HG03095 (cell line): ENCODE measurements at regions not wholly inside any gene's neighbourhood (a gene's known extent, or its start where the extent isn't known, plus 50 kb on each side); places are given as distances from the start of the nearest gene placed in this dataset.
"Not testable (repeated sequence)": the region's sequence is repeated elsewhere in the genome, so short reads cannot be mapped to it uniquely, and the experiment has no call there.

Experiments used
- ATAC-seq: cut with Tn5 transposase; IDR thresholded peaks from one replicate; pipeline ENCODE4 v1.9.1; 2021; ENCODE audit warnings: moderate library complexity; ENCODE audit not compliant: unreplicated experiment

- no peak for ATAC-seq
Measured at GRCh38 chr2:215565897-215566296, 130.0 kb upstream of the FN1 start.

GRCh38 chr2:215557701-215558100 lies 121.8 kb upstream of the FN1 start:
- no peak for ATAC-seq

GRCh38 chr2:215556979-215557378 lies 121.1 kb upstream of the FN1 start:
- no peak for ATAC-seq

GRCh38 chr2:215554689-215555498 lies 119.0 kb upstream of the FN1 start:
- no peak for ATAC-seq

- no peak for ATAC-seq
Measured at GRCh38 chr2:215553946-215554345, 118.1 kb upstream of the FN1 start.

GRCh38 chr2:215552144-215552580 lies 116.3 kb upstream of the FN1 start:
- no peak for ATAC-seq

GRCh38 chr2:215550331-215550730 lies 114.5 kb upstream of the FN1 start:
- no peak for ATAC-seq

GRCh38 chr2:215548714-215549113 lies 112.8 kb upstream of the FN1 start:
- no peak for ATAC-seq

- no peak for ATAC-seq
Measured at GRCh38 chr2:215542690-215543089, 106.8 kb upstream of the FN1 start.

GRCh38 chr2:215540658-215541057 lies 104.8 kb upstream of the FN1 start:
- ATAC-seq, result no peak

GRCh38 chr2:215537611-215538010 lies 101.7 kb upstream of the FN1 start:
- ATAC-seq, result no peak

- ATAC-seq, result no peak
Measured at GRCh38 chr2:215536510-215536909, 100.6 kb upstream of the FN1 start.

- no peak for ATAC-seq
Measured at GRCh38 chr2:215535741-215536140, 99.9 kb upstream of the FN1 start.

- ATAC-seq, result no peak
Measured at GRCh38 chr2:215535125-215535668, 99.3 kb upstream of the FN1 start.

- ATAC-seq, result not testable (repeated sequence)
Measured at GRCh38 chr2:215533716-215534115, 97.8 kb upstream of the FN1 start.

GRCh38 chr2:215532844-215533243 lies 97.0 kb upstream of the FN1 start:
- ATAC-seq, result no peak

GRCh38 chr2:215531284-215531683 lies 95.4 kb upstream of the FN1 start:
- ATAC-seq, result no peak

- ATAC-seq, result no peak
Measured at GRCh38 chr2:215530191-215530968, 94.5 kb upstream of the FN1 start.

- ATAC-seq, result no peak
Measured at GRCh38 chr2:215529271-215529670, 93.4 kb upstream of the FN1 start.

- ATAC-seq, result no peak
Measured at GRCh38 chr2:215528555-215528954, 92.7 kb upstream of the FN1 start.

GRCh38 chr2:215527736-215528135 lies 91.9 kb upstream of the FN1 start:
- ATAC-seq, result no peak

- ATAC-seq, result no peak
Measured at GRCh38 chr2:215526341-215526740, 90.5 kb upstream of the FN1 start.
